ENCODE measurements at regions not wholly inside any gene's neighbourhood (a gene's known extent, or its start where the extent isn't known, plus 50 kb on each side); places are given as distances from the start of the nearest gene placed in this dataset.

DNA sequence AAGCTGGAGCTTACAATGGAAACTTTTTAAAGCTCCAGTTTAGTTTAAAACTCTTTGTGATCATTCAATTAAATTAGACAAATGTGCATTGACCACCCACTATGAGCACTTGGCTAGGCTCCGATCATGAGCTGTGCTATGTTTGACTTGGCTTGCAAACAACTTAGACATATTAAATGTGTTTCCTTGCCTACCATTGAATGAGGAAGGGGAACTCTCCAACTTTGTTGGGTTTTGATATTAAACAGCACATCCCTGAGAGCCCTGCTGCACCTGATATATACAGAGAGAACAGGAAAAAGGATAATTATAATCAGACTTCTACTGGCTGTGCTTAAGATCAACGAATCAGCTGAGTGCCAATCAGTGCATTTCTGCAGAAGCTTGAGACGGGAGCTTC, 71.4 kb upstream of the ADGRL3 start:
- 29% methylated on average over 3 of the region's 3 CpGs for WGBS
- TF ChIP-seq POLR2AphosphoS5 (IDR thresholded peaks at IDR 0.05) (no peak), EP300 (IDR thresholded peaks at IDR 0.05) (no peak), POLR2A (IDR thresholded peaks at IDR 0.05; ENCODE audit: low read depth) (no peak)
- TF ChIP-seq, protein P1, sequence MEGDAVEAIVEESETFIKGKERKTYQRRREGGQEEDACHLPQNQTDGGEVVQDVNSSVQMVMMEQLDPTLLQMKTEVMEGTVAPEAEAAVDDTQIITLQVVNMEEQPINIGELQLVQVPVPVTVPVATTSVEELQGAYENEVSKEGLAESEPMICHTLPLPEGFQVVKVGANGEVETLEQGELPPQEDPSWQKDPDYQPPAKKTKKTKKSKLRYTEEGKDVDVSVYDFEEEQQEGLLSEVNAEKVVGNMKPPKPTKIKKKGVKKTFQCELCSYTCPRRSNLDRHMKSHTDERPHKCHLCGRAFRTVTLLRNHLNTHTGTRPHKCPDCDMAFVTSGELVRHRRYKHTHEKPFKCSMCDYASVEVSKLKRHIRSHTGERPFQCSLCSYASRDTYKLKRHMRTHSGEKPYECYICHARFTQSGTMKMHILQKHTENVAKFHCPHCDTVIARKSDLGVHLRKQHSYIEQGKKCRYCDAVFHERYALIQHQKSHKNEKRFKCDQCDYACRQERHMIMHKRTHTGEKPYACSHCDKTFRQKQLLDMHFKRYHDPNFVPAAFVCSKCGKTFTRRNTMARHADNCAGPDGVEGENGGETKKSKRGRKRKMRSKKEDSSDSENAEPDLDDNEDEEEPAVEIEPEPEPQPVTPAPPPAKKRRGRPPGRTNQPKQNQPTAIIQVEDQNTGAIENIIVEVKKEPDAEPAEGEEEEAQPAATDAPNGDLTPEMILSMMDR (IDR thresholded peaks at IDR 0.05): no peak

DNA sequence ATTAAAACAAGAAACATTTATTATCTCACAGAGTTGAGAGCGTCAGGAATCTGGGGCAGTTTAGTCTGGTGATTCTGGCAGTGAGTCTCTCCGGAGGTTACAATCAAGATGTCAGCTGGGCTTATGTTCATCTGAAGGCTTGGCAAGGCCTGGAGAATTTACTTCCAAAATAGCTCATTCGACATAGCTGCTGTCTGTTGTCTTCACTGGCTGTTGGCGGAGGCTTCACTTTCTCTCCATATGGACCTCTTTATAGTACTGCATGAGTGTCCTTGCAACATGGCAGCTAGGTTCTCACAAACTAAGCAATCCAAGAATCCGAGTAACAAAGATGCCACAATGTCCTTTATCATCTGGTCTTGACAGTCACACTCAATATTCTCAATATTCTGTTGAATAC, 70.2 kb upstream of the ADGRL3 start:
- Histone ChIP-seq H3K27me3 (no peaks in the 10 kb centered on the region), H3K9me3 (no peaks in the 10 kb centered on the region), H3K27ac (replicated peaks in 1 of 4) (no peak overlapping the region), H3K4me1 (no peaks in the 10 kb centered on the region), H3K4me3 (no peak overlapping the region), H3K36me3 (no peaks in the 10 kb centered on the region)
- no peak for DNase-seq (ENCODE audit: extremely low spot score)
- TF ChIP-seq EP300 (IDR thresholded peaks at IDR 0.05) (no peak), POLR2A (IDR thresholded peaks at IDR 0.05; ENCODE audit: low read depth) (no peak), POLR2AphosphoS5 (IDR thresholded peaks at IDR 0.05) (no peak)
- TF ChIP-seq, protein P1 (IDR thresholded peaks at IDR 0.05): no peak
- WGBS: 54% methylated on average over 5 of the region's 5 CpGs
- intact Hi-C loops (cut with DNase I): no loop called here

More for the DNA sequence above, 71.4 kb upstream of the ADGRL3 start:
- H3K36me3 ChIP-seq: no peaks in the 10 kb centered on the region
- no peaks in the 10 kb centered on the region for H3K27me3 ChIP-seq
- no peaks in the 10 kb centered on the region for H3K4me1 ChIP-seq
- no peak for DNase-seq (ENCODE audit: extremely low spot score)
- no peak overlapping the region for H3K4me3 ChIP-seq
- H3K27ac ChIP-seq (replicated peaks in 1 of 4): no peak overlapping the region
- intact Hi-C loops (cut with DNase I): no loop called here
- no peaks in the 10 kb centered on the region for H3K9me3 ChIP-seq

DNA sequence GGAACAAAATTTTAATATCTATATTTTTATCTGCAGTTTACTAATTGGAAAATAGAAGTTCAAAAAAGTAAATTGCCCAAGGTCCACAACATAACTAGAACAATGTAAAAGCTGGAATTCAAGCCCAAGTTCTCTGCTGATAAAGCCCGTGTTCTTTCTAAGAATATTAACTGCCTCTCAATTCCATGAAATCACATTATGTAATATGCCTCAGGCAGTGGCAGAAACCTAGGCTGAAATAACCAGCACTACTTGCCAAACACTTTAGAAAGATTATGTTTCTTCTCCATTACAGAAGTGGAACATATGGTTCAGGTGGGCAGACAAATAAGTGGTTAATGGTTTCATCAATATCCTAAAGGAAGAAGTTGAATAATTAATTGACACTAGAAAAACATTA, 56.7 kb upstream of the ADGRL3 start:
- Histone ChIP-seq H3K27ac (replicated peaks in 1 of 4) (no peak overlapping the region), H3K4me3 (no peak overlapping the region), H3K4me1 (no peaks in the 10 kb centered on the region), H3K9me3 (no peaks in the 10 kb centered on the region), H3K36me3 (no peaks in the 10 kb centered on the region), H3K27me3 (no peaks in the 10 kb centered on the region)
- 65% methylated on average over 1 of the region's 1 CpG for WGBS
- TF ChIP-seq POLR2A (IDR thresholded peaks at IDR 0.05; ENCODE audit: low read depth): no peak
- TF ChIP-seq POLR2AphosphoS5 (IDR thresholded peaks at IDR 0.05): no peak
- TF ChIP-seq, protein P1 (IDR thresholded peaks at IDR 0.05): no peak
- DNase-seq (ENCODE audit: extremely low spot score): no peak
- intact Hi-C loops (cut with DNase I): no loop called here

DNA sequence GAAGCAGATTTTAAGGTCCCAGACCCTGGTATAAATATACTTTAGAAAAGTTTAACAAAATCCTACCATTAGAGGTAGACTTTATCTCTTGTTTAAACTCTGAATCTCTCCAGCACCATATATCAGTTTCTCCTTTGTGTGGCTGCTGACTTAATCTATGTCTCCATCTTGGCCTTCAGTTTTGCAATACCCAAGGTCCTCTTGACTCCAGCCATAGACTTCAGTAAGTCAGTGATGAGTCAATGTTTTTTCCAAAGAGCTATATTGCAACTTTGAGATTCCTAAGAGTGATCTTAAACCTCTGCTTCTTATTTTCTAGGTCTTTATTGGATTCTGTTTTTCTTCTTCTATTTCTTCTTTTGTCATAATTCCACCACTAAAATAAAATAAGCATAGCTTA, 50.8 kb upstream of the ADGRL3 start:
- Histone ChIP-seq H3K36me3 (no peaks in the 10 kb centered on the region), H3K27ac (replicated peaks in 1 of 4) (no peak overlapping the region), H3K9me3 (no peaks in the 10 kb centered on the region), H3K4me3 (no peak overlapping the region), H3K4me1 (no peaks in the 10 kb centered on the region), H3K27me3 (no peaks in the 10 kb centered on the region)
- no peak for TF ChIP-seq EP300 (IDR thresholded peaks at IDR 0.05)
- TF ChIP-seq POLR2AphosphoS5 (IDR thresholded peaks at IDR 0.05): no peak
- TF ChIP-seq POLR2A (IDR thresholded peaks at IDR 0.05; ENCODE audit: low read depth): no peak
- TF ChIP-seq, protein P1 (IDR thresholded peaks at IDR 0.05): no peak
- no peak for DNase-seq (ENCODE audit: extremely low spot score)
- intact Hi-C loops (cut with DNase I): no loop called here

Small RNA genes lying in the stretch of these regions (small RNA-seq; reads per million reads assigned to genes)
- gene MIR548AG1: 0 reads per million in 3 donors
- 0 reads per million in 3 donors for gene RF00019
- 0 reads per million in 3 donors for gene RNU6-1325P
